LHCN-M2 (cell line): ENCODE measurements at regions not wholly inside any gene's neighbourhood (a gene's known extent, or its start where the extent isn't known, plus 50 kb on each side); places are given as distances from the start of the nearest gene placed in this dataset.
A peak's percentile ranks its signal among the peaks of the same experiment; 100 is the strongest.
"Not testable (repeated sequence)": the region's sequence is repeated elsewhere in the genome, so short reads cannot be mapped to it uniquely, and the experiment has no call there.

Experiments used
- DNase-seq: peaks from one replicate; pipeline ENCODE4 v3.0.0-alpha.2; 2012; ENCODE audit warnings: low read depth

DNA sequence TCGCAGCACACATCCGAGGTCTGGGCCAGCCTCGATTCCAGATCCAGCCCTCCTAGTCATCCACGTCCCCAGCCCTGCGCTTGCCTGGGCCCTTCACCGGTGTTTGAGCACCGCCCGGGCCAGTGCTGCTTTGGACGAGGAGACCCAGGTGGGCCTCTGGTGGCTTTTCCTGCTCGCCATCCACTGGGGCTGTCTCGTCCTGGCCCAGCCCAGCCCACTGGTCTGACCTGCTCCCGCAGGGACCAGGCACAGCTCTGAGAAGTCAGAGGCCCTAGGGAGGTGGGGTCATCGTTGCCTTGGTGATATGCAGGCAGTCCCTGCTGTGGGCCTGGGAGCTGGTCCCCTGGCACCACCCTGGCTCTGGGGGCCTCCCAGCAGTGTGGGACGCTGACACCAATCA lies 200.8 kb downstream of the USP22 start:
- DNase-seq: not testable (repeated sequence)

DNA sequence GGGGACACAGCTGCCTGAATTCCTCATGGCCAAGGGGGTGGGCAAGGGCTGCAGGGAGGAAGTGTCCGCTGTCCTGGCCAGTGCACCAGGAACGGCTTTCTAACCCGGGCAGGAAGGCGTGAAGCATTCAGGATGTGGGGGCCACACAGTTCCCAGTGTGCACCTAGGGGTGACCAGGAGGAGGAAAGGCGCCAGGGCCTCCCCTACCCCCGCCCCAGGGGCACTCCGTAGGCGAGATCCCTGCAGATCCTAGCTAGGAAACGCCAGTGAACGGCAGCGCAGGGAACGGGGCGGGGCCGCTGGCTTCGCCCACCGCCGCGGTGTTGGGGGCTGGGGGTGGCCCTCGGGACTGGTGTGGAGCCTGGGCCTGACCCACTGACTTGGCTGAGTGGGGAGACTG lies 199.6 kb downstream of the USP22 start:
- DNase-seq: not testable (repeated sequence)

DNA sequence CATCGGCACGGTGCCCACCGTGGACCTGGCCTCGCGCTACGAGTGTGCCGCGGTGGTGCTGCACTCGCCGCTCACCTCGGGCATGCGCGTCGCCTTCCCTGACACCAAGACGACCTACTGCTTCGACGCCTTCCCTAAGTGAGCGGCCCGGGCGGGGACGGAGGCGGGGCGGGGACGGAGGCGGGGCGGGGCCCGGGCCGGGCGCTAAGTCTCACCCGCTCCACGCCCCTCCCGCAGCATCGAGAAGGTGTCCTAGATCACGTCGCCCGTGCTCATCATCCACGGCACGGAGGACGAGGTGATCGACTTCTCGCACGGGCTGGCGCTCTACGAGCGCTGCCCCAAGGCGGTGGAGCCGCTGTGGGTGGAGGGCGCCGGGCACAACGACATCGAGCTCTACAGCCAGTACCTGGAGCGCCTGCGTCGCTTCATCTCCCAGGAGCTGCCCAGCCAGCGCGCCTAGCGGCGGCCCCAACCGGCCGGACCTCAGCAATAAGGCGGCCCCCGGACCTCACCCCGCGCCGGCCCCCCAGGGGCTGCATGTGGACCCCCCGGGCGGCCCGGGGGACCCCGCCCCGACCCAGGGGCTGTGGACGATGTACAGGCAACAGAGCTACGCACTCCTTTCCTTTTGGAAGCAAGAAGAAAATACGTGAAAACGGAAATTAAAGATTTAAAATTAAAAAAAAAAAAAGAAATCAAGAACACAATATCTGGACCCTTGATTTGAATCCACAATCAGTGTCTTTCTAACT lies 198.8 kb downstream of the USP22 start:
- DNase-seq: not testable (repeated sequence)

DNA sequence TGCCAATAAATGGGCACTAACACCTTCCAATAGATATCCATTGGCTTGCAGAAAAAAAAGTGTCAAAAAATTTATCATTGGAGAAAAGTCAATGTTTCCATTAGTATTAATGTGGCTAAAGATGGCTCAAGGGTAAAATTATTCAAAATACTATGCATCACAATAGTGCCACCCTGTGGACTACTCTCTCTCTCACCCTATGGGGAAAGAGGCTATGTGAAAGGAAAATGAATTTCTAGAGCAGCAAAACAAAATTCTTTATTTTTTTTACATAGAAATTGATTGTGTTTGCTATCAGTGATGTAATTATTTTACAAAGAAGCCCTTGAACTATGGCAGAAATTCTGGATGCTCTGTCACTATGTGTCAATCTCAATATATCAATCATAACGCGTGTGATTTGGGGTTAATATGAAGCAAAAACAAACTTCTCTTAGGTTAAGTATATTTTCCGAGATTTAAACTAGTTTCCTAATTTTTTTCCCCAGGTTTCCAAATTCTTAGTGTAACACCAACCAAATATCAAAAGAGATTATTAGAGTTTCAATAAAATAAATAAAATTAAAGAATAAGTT lies 193.9 kb downstream of the USP22 start:
- not testable (repeated sequence) for DNase-seq

DNA sequence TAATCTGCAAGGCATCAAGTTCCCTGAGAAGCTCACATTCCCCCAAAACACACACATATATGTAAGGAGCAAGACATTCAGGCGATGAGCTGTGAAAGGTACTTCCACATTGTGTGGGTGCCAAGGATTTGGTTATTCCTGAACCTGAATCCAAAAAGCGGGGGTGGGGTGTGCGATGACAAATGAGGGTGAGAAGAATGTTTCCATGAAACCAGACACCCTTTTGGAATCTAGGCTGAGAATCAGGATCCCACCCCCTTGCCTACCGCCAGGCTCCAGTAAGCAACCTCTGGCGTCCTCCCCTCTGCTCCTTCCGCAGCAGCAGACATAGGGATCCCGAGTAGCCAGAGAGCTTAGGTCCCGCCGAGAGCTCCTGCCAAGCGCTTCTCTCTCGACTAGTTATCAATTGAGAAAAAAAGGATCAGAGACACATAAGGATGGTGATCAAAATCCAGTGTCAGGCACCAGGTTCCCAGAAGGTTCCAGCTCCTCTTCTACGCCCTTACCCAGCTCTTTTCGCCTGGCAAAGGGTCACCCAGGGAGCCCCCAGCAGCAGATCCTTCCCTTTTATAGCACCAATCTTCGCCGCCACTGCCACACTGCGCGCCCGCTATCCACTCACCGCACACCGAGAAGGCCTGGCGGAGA lies 191.1 kb downstream of the USP22 start:
- not testable (repeated sequence) for DNase-seq

DNA sequence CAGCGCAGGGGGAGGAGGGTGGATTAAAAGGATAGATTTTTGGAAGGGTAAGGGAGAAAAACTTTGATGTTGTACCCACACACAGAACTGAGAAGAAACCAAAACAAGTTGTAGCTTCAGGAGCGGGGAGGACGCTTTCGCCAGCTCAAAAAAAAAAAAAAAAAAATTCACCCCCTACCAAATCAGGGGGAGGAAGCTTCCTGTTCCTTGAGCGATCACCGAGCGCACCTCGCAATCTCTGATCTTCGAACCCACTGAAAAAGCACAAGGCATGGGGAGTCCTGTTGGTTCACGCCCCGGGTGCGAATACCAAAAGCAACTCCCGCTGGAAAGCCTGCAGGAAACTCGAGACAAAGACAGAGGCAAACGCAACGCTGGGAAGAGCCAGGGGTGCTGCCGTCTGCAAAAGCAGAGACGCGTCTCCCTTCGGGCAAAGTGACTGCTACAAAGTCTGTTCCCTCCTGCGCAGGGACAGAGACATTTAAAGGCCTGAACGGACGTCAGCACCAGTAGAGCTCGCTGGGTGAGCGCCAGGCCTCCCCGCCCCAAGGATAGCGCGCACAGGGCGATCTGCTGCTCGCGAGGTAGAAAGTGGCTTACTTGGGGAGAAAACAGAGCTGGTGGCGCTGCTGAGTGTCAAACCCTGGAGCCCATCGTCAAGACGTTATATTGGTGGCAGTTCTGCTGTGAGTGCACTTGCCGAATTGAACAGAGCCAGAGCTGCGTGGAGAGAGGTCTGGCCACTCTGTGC lies 190.4 kb downstream of the USP22 start:
- DNase-seq: peak; percentile 14

DNA sequence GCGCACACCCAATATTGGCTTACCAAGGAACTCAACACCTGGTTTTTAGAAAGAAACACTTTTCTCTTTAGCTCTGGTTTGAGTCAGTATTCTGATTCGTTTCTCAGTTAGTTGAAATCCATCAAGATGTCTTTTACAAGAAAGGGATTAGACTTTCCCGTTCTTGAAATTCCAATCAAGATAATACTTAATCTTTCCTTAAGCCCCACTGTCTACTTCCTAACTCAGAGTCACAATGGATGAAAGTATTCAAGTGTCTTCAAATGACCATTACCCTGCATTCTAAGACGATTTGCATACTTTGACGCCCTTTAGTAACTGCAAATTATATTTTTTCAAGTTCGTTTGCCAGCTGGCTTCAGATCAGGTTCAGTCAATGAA lies 189.8 kb downstream of the USP22 start:
- no peak for DNase-seq

DNA sequence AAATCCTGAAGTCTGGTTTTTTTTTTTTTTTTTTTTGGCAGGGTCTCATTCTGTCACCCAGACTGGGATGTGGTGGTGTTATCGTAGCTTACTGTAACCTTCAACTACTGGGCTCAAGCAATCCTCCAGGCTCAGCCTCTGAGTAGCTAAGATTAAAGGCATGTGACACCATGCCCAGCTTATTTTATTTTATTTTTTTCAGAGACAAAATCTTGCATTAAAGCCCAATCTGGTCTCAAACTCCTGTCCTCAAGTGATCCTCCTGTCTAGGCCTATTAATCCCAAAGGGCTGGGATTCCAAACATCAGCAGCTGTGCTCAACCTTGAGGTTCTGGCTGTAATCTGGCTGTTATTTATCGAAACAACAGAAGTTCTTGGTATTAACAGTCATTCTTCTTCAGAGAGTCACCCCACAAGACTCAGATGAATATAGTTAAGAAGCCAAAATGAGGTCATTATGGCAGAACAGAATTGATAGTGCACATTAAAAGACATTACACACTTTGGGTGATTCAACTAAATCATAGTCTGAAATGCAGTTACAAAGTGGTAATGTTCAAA lies 186.8 kb downstream of the USP22 start:
- DNase-seq: peak; percentile 46

DNA sequence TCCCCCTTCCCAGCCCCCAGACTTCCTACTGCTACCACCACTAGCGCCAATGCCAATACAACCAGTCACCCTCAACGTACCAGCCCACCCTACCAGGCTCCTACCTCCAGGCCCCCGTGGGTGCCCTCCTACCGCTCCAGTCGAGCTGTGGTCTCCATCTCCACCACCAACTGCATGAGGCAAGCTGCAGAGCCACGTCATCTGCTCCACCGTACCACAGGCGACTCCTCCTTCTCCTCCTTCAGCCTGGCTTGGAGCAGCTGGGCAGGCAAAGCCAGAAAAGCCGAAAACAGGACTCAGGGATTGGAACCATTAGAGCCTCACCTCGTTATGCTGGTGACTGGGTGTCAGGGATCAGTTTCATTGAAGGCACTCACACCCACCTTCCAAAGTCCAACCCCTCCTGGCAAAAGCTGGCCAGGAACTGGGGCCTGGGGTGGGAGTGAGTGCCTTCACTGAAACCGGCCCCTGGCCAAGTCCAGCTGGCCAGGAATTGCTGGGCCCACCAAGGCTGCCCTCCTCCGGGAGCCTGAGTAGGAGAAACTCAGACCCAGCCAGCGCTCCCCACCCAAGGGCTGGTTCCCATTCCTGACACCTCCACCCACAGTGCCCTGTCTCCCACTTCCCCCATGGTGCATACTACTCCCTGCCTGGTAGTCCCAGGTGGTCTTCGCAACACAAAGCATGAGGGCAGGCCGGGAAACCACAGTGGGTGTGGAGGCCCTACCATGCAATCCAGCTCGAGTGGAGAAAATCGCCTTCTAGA lies 176.2 kb downstream of the USP22 start:
- not testable (repeated sequence) for DNase-seq

DNA sequence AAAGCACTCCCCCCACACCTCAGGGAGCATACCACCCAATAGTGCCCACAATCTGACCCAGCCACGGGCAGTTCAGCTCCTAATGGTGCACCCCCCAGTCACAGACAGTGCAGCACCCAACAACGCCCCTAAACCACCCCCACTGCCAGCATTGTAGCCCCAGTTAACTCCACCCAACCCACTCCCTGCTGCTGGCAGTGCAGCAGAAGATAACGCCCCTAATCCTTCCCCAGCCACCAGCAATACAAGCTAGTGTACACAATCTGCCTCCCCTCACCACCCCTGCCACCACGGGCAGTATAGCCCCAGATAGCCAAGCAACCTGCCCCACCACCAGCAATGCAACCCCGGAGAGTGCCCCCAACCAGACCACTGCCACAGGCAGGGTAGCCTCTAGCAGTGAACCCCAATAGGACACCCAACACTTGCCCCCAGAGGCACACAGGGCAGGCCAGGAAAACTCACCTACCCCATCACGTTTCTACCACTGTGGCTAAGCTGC lies 175.3 kb downstream of the USP22 start:
- not testable (repeated sequence) for DNase-seq

DNA sequence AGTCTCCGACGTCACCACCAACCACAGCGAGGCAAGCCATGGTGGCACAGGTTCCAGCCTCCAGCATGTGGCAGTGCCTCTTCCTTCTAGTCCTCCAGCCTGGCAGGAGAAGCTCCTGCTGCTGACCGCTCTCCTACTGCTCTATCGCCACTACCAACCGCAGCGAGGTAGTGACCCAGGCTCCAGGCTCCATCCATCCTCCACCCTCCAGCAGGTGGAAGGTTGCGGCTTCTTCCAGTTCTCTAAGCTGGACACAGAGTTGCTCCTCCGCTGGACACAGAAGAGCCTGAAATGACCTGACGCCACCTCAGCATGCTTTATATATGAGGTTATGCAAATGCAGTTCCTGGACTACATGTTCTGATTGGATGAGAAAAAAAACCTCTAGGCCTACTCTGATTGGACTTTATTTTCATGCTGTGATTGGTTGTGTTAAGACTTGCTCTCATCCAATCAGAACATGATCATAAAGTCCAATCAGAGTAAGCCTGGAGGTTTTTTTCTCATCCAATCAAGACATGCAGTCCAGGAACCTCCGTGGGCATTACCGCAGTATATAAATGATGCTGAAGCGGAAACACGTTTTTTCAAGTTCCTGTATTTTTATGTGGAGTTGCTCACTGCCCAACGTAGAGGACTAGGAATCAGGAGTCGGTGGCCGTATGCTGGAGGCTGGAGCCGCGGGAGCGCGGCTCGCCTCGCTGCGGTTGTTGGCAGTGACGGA lies 174.7 kb downstream of the USP22 start:
- not testable (repeated sequence) for DNase-seq

DNA sequence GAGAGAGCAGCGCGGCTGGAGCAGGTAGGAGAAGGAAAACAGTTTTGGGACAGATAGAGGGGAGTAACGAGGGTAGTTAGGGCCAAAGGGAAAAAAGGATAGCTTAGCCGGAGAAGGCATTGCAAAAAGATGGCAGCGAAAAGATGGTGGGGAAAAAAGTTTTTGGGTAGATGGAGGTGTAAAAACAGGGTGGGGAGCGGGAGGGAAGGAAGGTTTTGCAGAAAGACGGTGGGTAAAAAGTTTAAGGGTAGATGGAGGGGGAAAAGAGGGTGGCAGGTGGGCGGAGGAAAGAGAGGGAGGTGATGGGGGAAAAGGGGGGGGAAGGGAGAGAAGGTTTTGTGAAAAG lies 174.2 kb downstream of the USP22 start:
- not testable (repeated sequence) for DNase-seq

DNA sequence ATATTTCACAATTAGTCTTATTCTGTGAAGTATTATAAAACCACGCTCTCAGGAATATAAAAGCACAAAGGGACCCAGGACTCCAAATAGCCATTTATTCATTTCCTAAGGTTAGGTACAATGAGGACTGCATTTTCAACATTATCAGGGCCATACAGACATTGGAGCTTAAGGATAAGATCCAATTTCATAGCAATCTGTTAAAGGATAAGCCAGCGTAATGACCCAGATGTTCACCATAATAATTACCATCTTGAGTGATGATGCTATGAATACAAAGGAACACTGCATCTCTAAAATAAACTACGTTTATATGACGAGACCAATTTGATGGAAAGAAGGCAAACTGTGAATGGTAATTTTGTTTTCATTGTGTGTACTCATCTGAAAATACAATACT lies 169.6 kb downstream of the USP22 start:
- not testable (repeated sequence) for DNase-seq

DNA sequence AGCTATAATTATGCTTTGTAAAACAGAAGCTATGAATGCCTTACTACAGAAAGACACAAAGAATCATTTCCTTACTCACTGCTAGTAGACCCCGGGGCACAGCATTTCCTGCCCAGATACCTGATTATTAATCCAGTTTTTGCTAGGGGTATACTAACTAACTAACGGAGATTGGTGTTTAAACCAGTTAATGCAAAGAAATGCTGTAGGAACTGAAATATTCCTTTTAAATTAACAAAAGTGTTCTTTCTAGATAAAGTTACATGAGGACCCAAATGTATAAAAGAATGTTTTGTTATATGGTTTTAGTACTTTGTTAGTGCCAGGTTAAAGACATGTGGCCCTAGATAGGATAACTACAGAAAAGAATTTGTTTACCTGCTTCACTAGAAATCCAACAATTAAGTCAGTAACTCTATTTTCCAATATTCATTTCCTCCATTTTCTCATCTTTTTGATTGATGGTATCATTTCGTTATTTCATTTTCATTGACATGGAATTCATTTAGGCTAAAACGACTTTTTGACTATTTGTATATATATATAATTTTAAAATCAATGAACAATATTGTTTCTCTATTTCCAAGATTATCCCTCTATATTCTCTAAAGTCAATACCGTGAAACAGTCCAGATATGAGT lies 169.0 kb downstream of the USP22 start:
- not testable (repeated sequence) for DNase-seq

DNA sequence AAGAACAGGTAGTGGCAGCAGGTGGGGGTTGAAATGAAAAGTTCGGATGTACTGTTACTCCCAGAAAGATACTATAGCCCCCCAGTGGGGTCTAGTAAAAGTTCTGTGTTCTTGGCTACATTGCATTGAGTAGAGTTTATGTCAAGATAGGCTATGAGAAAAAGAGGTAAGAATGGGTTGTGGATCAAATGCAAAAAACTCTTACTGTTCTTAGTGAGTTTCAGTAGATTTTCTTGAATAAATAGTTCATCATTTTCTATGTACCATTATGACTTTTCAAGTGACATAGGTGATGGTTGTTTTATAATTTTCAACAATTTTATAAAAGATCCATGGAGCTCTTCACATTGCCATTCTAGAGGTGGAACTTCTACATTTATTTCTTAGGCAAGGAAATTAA lies 165.4 kb downstream of the USP22 start:
- not testable (repeated sequence) for DNase-seq

DNA sequence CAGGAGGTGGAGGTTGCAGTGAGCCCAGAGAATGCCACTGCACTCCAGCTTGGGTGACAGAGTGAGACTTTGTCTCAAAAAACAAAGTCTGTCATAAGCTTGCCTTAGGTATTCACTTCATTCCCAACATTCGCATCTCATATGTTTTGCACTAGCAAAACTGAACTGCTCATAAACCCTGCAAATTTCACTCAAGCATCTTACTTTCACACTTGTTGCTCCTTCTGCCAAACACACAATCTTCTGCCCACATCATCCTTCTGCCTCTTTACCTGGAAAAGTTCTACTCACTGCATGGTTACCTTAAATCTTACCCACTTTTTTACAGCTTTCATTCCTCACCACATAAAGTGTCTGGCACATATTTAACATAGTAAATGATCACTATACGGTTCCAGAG lies 152.5 kb downstream of the USP22 start:
- DNase-seq: no peak

DNA sequence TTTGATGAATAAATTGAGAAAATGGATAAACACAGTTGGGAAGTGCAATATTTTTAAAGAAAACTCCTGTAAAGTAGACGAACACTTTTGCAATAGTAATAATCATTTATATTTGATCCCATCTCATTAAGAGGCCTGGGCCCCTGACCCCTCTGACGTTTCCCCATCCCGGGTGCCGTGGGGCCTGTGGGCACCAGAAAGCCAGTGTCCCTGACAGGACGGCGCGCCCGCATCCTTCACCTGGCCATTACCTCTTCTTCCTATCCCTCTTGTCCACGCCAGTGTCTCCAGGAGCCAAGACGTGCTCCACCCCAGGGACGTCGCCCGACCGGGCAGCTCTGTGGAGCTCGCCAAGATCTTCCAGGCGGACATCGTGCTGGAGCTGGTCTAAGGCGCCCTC lies 147.4 kb downstream of the USP22 start:
- not testable (repeated sequence) for DNase-seq

DNA sequence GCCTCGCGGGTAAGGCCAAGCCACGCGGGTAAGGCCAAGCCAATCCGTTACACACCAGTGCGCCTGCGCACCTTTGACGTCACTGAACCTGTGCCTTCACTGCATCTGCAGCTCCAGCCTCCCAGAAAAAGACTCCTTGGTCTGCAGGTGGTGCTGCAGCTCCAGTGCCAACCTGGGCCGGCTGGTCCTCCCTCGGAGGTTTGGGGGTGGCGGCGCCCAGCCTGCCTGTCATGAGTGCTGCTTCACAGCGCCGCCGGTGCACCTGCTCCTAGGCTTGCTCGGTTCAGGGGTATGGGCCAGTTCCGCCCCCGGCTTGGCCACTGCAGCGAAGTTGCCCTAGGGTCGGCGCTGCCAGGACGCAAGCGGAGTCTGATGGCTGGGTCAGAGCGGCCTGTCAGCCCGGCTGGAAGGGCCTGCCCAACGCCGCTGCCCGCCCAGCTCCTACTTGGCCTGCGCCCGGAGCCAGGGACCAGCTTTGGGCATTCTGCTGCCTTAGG lies 146.6 kb downstream of the USP22 start:
- DNase-seq: no peak

DNA sequence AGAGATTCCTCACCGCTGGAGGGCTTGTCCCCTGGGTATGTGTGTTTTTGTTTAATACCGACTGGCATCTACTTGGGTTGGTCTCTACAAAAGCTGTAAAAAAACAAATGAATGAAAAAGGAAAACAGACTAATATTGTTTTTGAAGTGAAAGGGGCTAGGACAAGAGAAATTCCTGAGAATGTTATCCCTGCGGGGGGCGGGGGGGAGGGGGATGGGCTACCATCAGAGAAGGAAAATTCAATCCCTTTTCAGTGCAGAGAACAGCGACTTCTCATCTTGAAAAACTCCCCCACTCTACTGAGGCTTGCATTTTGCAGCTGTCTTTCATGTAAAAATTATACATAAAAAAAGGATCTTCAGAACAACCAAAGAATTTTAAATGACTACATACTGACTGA lies 144.1 kb downstream of the USP22 start:
- not testable (repeated sequence) for DNase-seq

DNA sequence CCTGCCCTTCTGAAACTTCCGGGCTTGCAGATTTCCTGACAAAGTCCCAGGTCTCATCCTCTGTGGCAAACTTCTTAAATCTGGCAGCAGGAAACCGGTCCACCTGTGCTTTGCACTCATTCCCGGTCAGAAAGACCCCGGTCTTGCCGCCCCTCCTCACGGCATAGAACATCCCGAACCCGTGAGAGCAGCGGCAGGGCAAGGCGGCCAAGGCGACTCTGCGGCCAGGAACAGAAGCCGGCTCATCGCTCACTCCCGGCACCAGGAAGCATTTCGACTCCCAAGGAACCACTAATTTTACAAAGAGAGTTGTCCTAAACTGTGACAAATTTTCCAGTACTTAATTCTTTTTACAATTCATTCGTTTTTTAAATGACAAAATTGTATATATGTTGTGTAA lies 140.3 kb downstream of the USP22 start:
- DNase-seq: not testable (repeated sequence)
